ENCODE measurements at regions not wholly inside any gene's neighbourhood (a gene's known extent, or its start where the extent isn't known, plus 50 kb on each side); places are given as distances from the start of the nearest gene placed in this dataset.
"Not testable (repeated sequence)": the region's sequence is repeated elsewhere in the genome, so short reads cannot be mapped to it uniquely, and the experiment has no call there.

GRCh38 chr6:2346078-2346477, 100.7 kb upstream of the GMDS start:
- H3K27ac ChIP-seq = no peak overlapping the region
- no peak for TF ChIP-seq EZH2 (IDR thresholded peaks at IDR 0.05)
- TF ChIP-seq FOXP2 (optimal IDR thresholded peaks at IDR 0.05; ENCODE audit: control extremely low read depth, extremely low read length, insufficient read depth) = no peak
- TF ChIP-seq POLR2AphosphoS5 (IDR thresholded peaks at IDR 0.05; ENCODE audit: borderline replicate concordance, low read depth, low read length) = no peak
- no peaks in the 10 kb centered on the region for H3K36me3 ChIP-seq (ENCODE audit: insufficient read depth, low read length)
- no peak overlapping the region for H3K4me3 ChIP-seq
- H3K9ac ChIP-seq (ENCODE audit: insufficient read length) = no peak overlapping the region
- DNase-seq (ENCODE audit: low read depth, low spot score) = no peak
- H3K9me3 ChIP-seq (ENCODE audit: low read depth, low read length) = no peaks in the 10 kb centered on the region

GRCh38 chr6:2344319-2344905, 99.0 kb upstream of the GMDS start:
- H3K9me3 ChIP-seq (ENCODE audit: low read depth, low read length) = no peaks in the 10 kb centered on the region
- no peaks in the 10 kb centered on the region for H3K36me3 ChIP-seq (ENCODE audit: insufficient read depth, low read length)
- no peak for DNase-seq (ENCODE audit: low read depth, low spot score)
- TF ChIP-seq FOXP2 (optimal IDR thresholded peaks at IDR 0.05; ENCODE audit: control extremely low read depth, extremely low read length, insufficient read depth) = no peak
- H3K9ac ChIP-seq (ENCODE audit: insufficient read length) = no peak overlapping the region
- no peak overlapping the region for H3K27ac ChIP-seq
- no peak overlapping the region for H3K4me3 ChIP-seq

DNA sequence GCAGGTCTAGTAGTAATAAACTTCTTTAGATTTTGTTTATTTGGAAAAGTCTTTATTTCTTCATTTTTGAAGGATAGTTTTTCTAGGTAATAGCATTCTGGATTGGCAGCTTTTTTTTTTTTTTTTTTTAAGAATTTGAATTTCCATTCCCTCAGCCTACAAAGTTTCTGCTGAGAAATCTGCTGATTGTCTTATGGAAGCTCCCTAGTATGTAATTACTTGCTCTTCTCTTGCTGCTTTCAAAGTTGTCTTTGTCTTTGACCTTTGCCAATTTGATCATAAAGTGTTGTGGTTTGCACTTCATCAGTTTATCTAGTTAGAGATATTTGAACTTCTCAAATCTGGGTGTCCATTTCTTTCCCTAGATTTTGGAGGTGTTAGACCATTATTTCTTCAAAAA, 82.2 kb upstream of the GMDS start:
- H3K27ac ChIP-seq = no peak overlapping the region
- H3K9me3 ChIP-seq (ENCODE audit: low read depth, low read length) = 0 out of 2 replicates have a peak, but pooled peaks cover 2% of the 10 kb centered on the region
- no peak overlapping the region for H3K4me3 ChIP-seq
- H3K36me3 ChIP-seq (ENCODE audit: insufficient read depth, low read length) = no peaks in the 10 kb centered on the region
- no peak overlapping the region for H3K9ac ChIP-seq (ENCODE audit: insufficient read length)
- TF ChIP-seq FOXP2 (optimal IDR thresholded peaks at IDR 0.05; ENCODE audit: control extremely low read depth, extremely low read length, insufficient read depth) (no peak), POLR2AphosphoS5 (IDR thresholded peaks at IDR 0.05; ENCODE audit: borderline replicate concordance, low read depth, low read length) (no peak), EZH2 (IDR thresholded peaks at IDR 0.05) (no peak)
- DNase-seq (ENCODE audit: low read depth, low spot score) = no peak

- no peaks in the 10 kb centered on the region; the same call in 1 of the 2 replicates for H3K9me3 ChIP-seq (ENCODE audit: low read depth, low read length)
- DNase-seq (ENCODE audit: low read depth, low spot score) = no peak
- no peak overlapping the region for H3K27ac ChIP-seq
- TF ChIP-seq FOXP2 (optimal IDR thresholded peaks at IDR 0.05; ENCODE audit: control extremely low read depth, extremely low read length, insufficient read depth) (no peak), EZH2 (IDR thresholded peaks at IDR 0.05) (no peak), POLR2AphosphoS5 (IDR thresholded peaks at IDR 0.05; ENCODE audit: borderline replicate concordance, low read depth, low read length) (no peak)
- no peak overlapping the region for H3K9ac ChIP-seq (ENCODE audit: insufficient read length)
- H3K36me3 ChIP-seq (ENCODE audit: insufficient read depth, low read length) = no peaks in the 10 kb centered on the region
- H3K4me3 ChIP-seq = no peak overlapping the region
Measured at GRCh38 chr6:2324166-2324953, 79.0 kb upstream of the GMDS start.

DNA sequence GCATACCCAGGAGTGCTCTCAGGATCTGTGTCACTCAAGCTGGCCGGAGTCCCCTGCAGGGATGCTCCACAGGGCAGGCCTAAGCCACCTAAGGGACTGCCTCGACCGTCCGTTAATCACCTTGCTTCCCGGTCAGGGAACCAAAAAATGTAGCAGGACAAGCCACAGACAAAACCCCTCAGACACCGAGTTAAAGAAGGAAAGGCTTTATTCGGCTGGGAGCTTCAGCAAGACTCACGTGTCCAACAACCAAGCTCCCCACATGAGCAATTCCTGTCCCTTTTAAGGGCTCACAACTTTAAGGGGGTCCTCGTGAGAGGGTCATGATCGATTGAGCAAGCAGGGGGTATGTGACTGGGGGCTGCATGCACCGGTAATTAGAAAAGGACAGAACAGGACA, 72.1 kb upstream of the GMDS start:
- not testable (repeated sequence) for H3K9me3 ChIP-seq (ENCODE audit: low read depth, low read length); DNase-seq (ENCODE audit: low read depth, low spot score); H3K9ac ChIP-seq (ENCODE audit: insufficient read length); H3K4me3 ChIP-seq; H3K27ac ChIP-seq; H3K36me3 ChIP-seq (ENCODE audit: insufficient read depth, low read length)

GRCh38 chr6:2314641-2315040, 69.2 kb upstream of the GMDS start:
- Histone ChIP-seq H3K4me3 (no peak overlapping the region), H3K36me3 (ENCODE audit: insufficient read depth, low read length) (no peaks in the 10 kb centered on the region), H3K9ac (ENCODE audit: insufficient read length) (no peak overlapping the region), H3K9me3 (ENCODE audit: low read depth, low read length) (no peaks in the 10 kb centered on the region), H3K27ac (no peak overlapping the region)
- DNase-seq (ENCODE audit: low read depth, low spot score) = no peak
- no peak for TF ChIP-seq POLR2AphosphoS5 (IDR thresholded peaks at IDR 0.05; ENCODE audit: borderline replicate concordance, low read depth, low read length)
- no peak for TF ChIP-seq FOXP2 (optimal IDR thresholded peaks at IDR 0.05; ENCODE audit: control extremely low read depth, extremely low read length, insufficient read depth)
- TF ChIP-seq EZH2 (IDR thresholded peaks at IDR 0.05) = no peak

- no peak for DNase-seq (ENCODE audit: low read depth, low spot score)
- no peak overlapping the region for H3K4me3 ChIP-seq
- no peak for TF ChIP-seq FOXP2 (optimal IDR thresholded peaks at IDR 0.05; ENCODE audit: control extremely low read depth, extremely low read length, insufficient read depth)
- TF ChIP-seq POLR2AphosphoS5 (IDR thresholded peaks at IDR 0.05; ENCODE audit: borderline replicate concordance, low read depth, low read length) = no peak
- TF ChIP-seq EZH2 (IDR thresholded peaks at IDR 0.05) = no peak
- H3K27ac ChIP-seq = no peak overlapping the region
- no peaks in the 10 kb centered on the region for H3K36me3 ChIP-seq (ENCODE audit: insufficient read depth, low read length)
- H3K9me3 ChIP-seq (ENCODE audit: low read depth, low read length) = no peaks in the 10 kb centered on the region
- no peak overlapping the region for H3K9ac ChIP-seq (ENCODE audit: insufficient read length)
Measured at GRCh38 chr6:2310042-2310441, 64.6 kb upstream of the GMDS start.

- no peak for TF ChIP-seq FOXP2 (optimal IDR thresholded peaks at IDR 0.05; ENCODE audit: control extremely low read depth, extremely low read length, insufficient read depth)
- TF ChIP-seq POLR2AphosphoS5 (IDR thresholded peaks at IDR 0.05; ENCODE audit: borderline replicate concordance, low read depth, low read length) = no peak
- TF ChIP-seq EZH2 (IDR thresholded peaks at IDR 0.05) = no peak
Measured at GRCh38 chr6:2309122-2309521, 63.7 kb upstream of the GMDS start.

DNA sequence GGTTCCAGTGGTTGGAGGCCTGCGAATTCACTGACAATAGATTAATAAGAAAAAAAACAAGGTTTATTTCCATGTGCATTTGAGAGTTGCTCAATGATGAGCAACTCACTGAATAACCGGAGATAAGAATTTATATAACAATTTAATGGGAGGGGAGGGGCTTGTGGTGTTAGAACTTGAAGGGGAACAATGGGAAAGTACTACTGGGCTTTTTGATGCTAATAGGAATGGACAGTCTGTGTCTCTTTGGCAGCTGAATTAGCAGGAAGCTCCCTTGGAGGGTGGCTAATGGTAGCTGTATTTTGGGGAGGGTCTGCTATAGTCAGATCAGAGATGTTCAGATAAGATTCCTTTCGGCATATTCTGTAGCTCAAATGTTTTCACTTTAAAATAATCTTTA, 62.4 kb upstream of the GMDS start:
- no peak overlapping the region for H3K9ac ChIP-seq (ENCODE audit: insufficient read length)
- no peak overlapping the region for H3K27ac ChIP-seq

More at GRCh38 chr6:2309122-2309521, 63.7 kb upstream of the GMDS start:
- DNase-seq (ENCODE audit: low read depth, low spot score) = no peak
- Histone ChIP-seq H3K9ac (ENCODE audit: insufficient read length) (no peak overlapping the region), H3K27ac (no peak overlapping the region), H3K9me3 (ENCODE audit: low read depth, low read length) (no peaks in the 10 kb centered on the region), H3K36me3 (ENCODE audit: insufficient read depth, low read length) (no peaks in the 10 kb centered on the region), H3K4me3 (no peak overlapping the region)

More for the DNA sequence above, 62.4 kb upstream of the GMDS start:
- no peak for DNase-seq (ENCODE audit: low read depth, low spot score)
- Histone ChIP-seq H3K4me3 (no peak overlapping the region), H3K36me3 (ENCODE audit: insufficient read depth, low read length) (no peaks in the 10 kb centered on the region), H3K9me3 (ENCODE audit: low read depth, low read length) (no peaks in the 10 kb centered on the region)
- TF ChIP-seq FOXP2 (optimal IDR thresholded peaks at IDR 0.05; ENCODE audit: control extremely low read depth, extremely low read length, insufficient read depth) (no peak), POLR2AphosphoS5 (IDR thresholded peaks at IDR 0.05; ENCODE audit: borderline replicate concordance, low read depth, low read length) (no peak), EZH2 (IDR thresholded peaks at IDR 0.05) (no peak)
